ENCODE measurements at regions not wholly inside any gene's neighbourhood (a gene's known extent, or its start where the extent isn't known, plus 50 kb on each side); places are given as distances from the start of the nearest gene placed in this dataset.

DNA sequence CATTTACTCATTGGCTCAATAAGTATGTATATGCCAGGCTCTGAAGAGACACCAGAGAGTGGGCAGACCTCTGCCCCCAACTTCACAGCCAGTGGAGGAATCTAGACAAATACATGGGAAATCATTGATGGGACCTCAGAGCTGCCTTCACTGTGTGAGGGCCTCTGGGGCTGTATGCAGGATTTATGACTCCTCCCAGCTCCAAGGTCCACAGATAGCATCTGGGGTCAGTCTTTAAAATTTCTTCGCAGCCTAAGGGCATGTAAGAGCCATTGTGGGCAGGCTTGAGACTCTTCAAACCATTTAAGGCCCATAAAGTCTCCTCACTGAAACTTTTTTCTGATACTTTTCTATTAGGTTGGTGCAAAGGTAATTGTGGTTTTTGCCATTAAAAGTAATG is 125.5 kb downstream of the SPTSSA start:
- TF ChIP-seq, protein P1, sequence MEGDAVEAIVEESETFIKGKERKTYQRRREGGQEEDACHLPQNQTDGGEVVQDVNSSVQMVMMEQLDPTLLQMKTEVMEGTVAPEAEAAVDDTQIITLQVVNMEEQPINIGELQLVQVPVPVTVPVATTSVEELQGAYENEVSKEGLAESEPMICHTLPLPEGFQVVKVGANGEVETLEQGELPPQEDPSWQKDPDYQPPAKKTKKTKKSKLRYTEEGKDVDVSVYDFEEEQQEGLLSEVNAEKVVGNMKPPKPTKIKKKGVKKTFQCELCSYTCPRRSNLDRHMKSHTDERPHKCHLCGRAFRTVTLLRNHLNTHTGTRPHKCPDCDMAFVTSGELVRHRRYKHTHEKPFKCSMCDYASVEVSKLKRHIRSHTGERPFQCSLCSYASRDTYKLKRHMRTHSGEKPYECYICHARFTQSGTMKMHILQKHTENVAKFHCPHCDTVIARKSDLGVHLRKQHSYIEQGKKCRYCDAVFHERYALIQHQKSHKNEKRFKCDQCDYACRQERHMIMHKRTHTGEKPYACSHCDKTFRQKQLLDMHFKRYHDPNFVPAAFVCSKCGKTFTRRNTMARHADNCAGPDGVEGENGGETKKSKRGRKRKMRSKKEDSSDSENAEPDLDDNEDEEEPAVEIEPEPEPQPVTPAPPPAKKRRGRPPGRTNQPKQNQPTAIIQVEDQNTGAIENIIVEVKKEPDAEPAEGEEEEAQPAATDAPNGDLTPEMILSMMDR (conservative IDR thresholded peaks at IDR 0.05) = no peak
- no peak for TF ChIP-seq EZH2 (IDR thresholded peaks at IDR 0.05; ENCODE audit: low read depth)
